Stimulated activated CD8-positive, alpha-beta memory T cell treated with anti-CD3 and anti-CD28 coated beads, Interleukin-12 subunit alpha, Interleukin-12 subunit beta, amount 100 ng/mL, for 1 hour (primary cell): ENCODE measurements at regions not wholly inside any gene's neighbourhood (a gene's known extent, or its start where the extent isn't known, plus 50 kb on each side); places are given as distances from the start of the nearest gene placed in this dataset.

Experiments
- DNase-seq: peaks from one replicate; pipeline ENCODE4 v3.0.0-alpha.2; 2020; ENCODE audit warnings: low read depth

GRCh38 chr2:12929758-12930157 is 213.0 kb downstream of the TRIB2 start:
- DNase-seq: no peak

- no peak for DNase-seq
Observed at GRCh38 chr2:12930391-12930790, 213.7 kb downstream of the TRIB2 start.

- no peak for DNase-seq
Observed at GRCh38 chr2:12931186-12931844, 214.6 kb downstream of the TRIB2 start.

GRCh38 chr2:12932192-12932591 is 215.5 kb downstream of the TRIB2 start:
- no peak for DNase-seq

GRCh38 chr2:12934146-12934756 is 217.5 kb downstream of the TRIB2 start:
- DNase-seq: no peak

GRCh38 chr2:12935222-12935621 is 218.5 kb downstream of the TRIB2 start:
- no peak for DNase-seq

GRCh38 chr2:12935796-12936195 is 219.1 kb downstream of the TRIB2 start:
- DNase-seq: no peak

- DNase-seq: no peak
Observed at GRCh38 chr2:12941203-12941602, 224.5 kb downstream of the TRIB2 start.

GRCh38 chr2:12948231-12948960 is 231.7 kb downstream of the TRIB2 start:
- DNase-seq: no peak

GRCh38 chr2:12948961-12949353 is 232.2 kb downstream of the TRIB2 start:
- DNase-seq: no peak

GRCh38 chr2:12949406-12949805 is 232.7 kb downstream of the TRIB2 start:
- DNase-seq: no peak

- DNase-seq: no peak
Observed at GRCh38 chr2:12950174-12950573, 233.4 kb downstream of the TRIB2 start.

- DNase-seq: no peak
Observed at GRCh38 chr2:12950957-12951656, 234.4 kb downstream of the TRIB2 start.

GRCh38 chr2:12951657-12951973 is 234.9 kb downstream of the TRIB2 start:
- no peak for DNase-seq

- DNase-seq: no peak
Observed at GRCh38 chr2:12953596-12953995, 236.9 kb downstream of the TRIB2 start.

GRCh38 chr2:12955864-12956263 is 239.1 kb downstream of the TRIB2 start:
- no peak for DNase-seq

GRCh38 chr2:12957251-12957650 is 240.5 kb downstream of the TRIB2 start:
- DNase-seq: no peak

- no peak for DNase-seq
Observed at GRCh38 chr2:12959935-12960334, 243.2 kb downstream of the TRIB2 start.

GRCh38 chr2:12960671-12961070 is 243.9 kb downstream of the TRIB2 start:
- no peak for DNase-seq

- no peak for DNase-seq
Observed at GRCh38 chr2:12964904-12965539, 248.3 kb downstream of the TRIB2 start.

- DNase-seq: no peak
Observed at GRCh38 chr2:12965540-12966269, 249.0 kb downstream of the TRIB2 start.

- DNase-seq: no peak
Observed at GRCh38 chr2:12967804-12968203, 251.1 kb downstream of the TRIB2 start.
